NOMO-1 treated with DMSO at 0.1 percent for 48 hours (cell line): ENCODE measurements at regions not wholly inside any gene's neighbourhood (a gene's known extent, or its start where the extent isn't known, plus 50 kb on each side); places are given as distances from the start of the nearest gene placed in this dataset.

Experiments used
- DNase-seq: peaks from one replicate; lab custom pipeline; 2025; ENCODE audit not compliant: unreplicated experiment; lab: John Stamatoyannopoulos, UW

DNA sequence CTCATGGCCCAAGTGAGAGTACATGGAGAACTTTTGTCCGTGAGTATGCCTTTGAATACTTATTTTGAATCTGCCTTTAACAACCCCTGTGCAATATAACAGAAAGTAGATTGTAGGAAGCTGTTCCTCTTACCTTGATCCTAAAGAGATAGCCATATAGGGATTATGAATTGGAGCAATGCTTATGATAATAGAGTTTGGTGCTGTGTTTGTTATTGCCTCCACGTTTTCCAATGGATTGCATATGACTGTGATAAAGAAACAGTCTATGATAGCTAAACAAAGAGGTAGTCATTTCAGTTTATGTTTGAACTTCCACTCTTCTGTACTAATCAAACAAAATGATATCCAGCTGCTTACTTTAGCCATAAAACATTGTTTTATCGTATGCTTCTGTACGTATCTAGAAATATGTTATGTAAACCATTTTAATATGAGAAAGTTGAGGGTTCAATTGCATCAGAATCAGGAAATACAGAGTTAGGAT, 199.6 kb upstream of the RGMB start:
- DNase-seq = no peak

DNA sequence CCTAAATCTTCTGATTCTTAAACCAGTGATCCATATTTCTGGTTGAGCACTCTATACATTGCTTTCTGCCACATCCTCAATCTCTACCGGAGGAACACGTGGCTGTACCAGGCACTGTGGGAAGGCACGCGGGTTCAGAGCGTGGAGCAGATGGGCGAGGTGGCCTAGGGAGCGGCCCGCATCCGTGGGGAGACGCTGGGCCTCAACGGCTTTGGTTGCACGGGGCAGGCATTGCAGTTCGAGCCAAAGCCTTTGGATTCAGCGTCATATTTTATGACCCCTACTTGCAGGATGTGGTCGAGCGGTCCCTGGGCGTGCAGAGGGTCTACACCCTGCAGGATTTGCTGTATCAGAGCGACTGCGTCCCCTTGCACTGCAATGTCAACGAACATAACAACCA, 197.2 kb upstream of the RGMB start:
- no peak for DNase-seq

DNA sequence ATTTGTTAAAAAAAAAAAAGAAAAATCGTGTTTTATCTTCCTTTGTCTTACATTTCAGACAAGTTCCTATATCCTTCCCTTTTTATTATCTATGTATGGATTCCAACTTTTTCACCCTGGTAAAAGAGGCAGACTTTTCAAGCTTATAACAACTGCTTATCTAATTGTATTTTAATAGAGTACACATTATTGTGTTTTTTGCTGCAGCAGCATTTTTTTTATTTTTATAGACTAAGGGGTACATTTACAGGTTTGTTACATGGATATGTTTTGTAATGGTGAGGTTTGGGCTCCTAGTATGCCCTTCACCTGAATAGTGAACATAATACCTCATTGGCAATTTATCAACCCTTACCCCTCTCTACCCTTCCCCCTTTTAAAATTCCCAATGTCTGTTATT, 195.0 kb upstream of the RGMB start:
- no peak for DNase-seq

DNA sequence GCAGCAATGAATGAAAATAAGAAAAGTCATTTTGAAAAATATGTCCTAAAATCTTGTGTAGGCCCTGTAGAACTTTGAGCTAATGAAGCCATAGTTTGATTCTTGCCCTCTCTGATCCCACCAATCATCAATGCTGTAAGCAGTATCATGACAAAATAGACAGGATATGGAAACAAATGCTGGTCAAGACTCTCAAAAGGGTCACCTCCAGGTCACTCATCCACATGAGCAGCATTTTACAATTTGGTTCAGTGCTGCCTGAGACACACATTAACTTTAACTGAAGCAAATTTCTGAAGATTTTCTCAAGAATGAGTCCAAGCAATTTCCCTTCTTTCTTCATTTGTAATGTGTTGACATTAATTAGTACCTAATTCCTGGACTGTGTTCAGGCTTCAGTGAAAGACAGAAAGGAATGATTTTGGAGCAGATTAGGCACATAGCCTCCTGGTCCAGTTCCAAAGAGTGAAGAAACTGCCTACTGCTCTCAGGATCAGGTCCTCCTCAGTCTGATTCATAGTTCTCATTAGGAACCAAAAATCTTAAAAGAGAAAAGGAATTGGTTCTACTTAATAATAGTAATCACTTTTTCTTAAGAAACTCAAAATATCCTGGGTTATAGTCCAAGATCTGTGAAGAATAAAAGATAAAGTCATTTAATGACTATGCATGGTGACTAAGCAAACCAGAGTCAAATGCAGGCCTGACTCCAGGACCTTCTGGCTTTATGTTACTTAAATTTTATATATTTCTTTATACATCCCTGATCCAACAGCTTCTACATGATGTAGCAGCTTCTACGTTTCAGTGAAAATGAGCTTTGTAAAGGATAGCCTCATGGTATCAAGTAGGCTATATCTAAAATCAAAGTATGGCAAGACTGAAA, 192.1 kb upstream of the RGMB start:
- no peak for DNase-seq

DNA sequence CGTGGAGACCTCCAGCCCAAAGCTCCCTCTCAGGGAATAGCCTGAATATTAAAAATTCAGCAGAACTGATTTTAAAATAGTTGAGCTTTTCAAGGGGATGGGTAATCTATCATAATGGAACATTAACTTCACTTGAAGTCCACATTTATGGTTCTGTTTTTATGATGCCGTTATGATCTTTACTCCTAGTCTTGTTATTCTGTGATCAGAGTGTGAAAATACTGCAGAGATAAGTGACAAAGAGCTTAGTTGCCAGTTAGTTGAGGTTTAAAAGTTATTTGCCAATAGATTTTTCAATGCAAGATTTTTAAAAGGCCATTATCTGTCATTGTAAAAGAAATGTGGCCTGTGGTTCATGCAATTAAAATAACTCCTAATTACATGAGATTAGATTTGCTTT, 189.9 kb upstream of the RGMB start:
- DNase-seq = no peak

- no peak for DNase-seq
Measured at GRCh38 chr5:98585661-98586310, 187.7 kb upstream of the RGMB start.

DNA sequence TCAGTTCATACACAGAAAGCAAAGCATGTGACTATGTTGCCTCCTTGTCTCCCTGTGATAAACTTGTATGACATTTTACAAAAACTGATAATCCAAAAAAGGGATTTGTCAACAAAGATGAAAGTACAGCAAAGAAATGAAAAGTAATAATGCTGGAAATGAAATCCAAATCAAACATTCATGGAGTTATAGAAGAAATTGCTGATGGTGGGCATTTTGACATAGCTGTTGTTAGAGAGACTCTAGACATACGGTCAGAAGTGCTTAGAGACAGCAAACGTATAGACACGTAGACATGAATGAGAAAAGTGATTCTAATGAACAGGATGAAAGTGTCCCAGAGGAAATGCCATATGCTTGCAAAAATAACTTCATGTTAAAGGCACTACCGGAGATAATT, 186.9 kb upstream of the RGMB start:
- DNase-seq = no peak

- no peak for DNase-seq
Measured at GRCh38 chr5:98587166-98587565, 186.3 kb upstream of the RGMB start.

- DNase-seq = no peak
Measured at GRCh38 chr5:98588215-98588614, 185.2 kb upstream of the RGMB start.

DNA sequence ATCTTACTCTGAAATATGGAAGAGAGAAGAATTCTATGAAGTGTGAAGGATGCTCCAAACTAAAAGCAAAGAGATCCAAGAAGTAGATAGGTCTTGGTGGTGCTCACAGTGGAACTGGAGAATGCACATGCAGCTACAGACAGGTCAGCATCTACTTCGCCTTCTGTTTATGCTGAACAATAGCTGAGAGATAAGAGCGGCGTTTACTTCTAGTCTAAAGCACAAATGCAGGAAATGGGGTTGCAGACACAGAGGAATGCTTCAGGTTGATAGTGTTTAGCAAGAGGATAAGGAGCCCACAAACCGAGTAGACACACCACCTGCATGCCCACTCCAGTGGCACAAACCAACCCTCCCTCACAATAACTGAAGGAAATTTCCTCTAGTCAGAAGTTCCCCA, 180.0 kb upstream of the RGMB start:
- no peak for DNase-seq

DNA sequence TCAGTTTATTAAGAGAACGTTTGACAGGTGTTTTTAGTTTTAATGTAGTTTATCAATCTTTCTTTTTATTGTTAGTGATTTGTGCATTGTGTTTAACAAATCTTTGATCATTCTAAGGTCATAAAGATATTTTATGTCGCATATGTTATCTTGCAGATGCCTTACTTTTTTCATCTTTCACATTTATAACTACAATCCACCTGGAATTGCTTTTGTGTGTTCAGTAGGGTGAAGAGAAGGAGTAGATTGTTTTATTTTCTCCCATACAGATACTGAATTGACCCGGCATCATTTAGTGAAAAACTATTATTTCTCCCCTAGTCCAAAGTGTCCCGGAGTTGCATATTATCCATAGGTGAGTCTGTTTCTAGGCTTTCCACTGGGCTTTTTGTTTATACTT, 179.4 kb upstream of the RGMB start:
- DNase-seq = no peak

DNA sequence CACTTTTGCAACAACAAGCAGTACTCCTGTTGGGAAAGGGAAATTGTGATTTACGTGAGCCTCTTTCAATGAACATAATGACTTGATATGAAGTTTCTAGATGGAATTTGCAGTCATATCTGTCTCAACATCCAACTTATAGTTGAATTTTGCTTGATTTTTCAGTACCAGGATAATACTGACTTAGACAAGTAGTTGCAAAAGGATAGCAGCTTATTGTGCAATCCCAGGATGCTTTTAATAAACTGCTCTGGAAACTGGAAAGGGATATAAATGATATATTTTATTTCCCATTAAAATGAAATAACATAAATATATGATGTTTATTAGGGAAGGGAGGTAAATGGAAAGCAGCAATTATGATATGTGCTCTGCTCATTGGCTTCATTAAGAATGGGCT, 174.4 kb upstream of the RGMB start:
- no peak for DNase-seq

DNA sequence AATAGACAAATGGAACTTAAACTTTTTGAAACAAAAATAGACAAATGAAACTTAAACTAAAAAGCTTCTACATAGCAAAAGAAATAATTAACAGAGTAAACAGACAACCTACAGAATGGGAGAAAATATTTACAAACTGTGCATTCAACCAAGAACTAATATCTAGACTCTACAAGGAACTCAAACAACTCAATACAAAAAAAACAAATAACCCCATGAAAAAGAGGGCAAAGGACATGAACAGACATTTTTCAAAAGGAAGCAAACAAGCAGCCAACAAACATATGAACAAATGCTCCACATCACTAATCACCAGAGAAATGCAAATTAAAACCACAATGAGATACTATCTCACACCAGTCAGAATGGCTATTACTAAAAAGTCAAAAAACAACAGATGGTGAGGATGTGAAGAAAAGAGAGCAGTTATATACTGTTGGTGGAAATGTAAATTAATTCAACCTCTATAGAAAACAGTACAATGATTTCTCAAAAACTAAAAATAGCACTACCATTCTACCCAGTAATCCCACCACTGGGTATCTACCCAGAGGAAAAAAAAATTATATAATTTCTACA, 170.8 kb upstream of the RGMB start:
- no peak for DNase-seq

DNA sequence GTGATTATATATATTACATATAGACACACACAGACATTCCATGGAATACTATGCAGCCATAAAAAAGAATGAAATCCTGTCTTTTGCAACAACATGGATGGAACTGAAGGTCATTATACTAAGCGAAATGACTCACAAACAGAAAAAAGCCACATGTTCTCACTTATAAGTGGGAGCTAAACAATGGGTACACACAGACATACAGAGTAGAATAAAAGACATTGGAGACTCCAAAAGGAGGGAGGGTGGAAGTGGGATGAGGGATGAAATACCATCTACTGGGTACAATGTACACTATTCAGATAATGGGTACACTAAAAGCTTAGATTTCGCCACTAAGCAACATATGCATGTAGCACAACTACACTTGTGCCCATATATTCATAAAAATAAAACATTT, 170.0 kb upstream of the RGMB start:
- no peak for DNase-seq

GRCh38 chr5:98604301-98604700, 169.2 kb upstream of the RGMB start:
- no peak for DNase-seq

- DNase-seq = no peak
Measured at GRCh38 chr5:98604721-98605425, 168.6 kb upstream of the RGMB start.

DNA sequence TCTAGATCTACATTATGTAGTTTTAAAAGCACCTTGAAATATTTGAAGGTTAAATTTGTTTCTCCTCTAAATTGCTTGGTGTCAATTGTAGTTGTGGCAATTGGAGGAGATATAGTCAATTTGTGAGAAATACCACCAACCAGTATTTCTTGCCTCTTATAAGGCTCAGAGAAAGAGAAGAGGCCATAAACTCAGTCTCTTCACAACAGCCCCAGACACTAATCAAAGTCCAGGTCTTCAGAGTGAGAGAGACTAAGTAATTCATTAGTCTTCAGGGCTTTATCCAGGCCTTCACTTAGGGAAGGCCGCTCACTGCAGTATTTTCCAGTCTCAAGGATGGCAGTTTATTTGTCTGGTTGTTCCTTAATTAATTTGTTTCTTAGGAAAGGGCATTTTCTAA, 168.0 kb upstream of the RGMB start:
- no peak for DNase-seq

DNA sequence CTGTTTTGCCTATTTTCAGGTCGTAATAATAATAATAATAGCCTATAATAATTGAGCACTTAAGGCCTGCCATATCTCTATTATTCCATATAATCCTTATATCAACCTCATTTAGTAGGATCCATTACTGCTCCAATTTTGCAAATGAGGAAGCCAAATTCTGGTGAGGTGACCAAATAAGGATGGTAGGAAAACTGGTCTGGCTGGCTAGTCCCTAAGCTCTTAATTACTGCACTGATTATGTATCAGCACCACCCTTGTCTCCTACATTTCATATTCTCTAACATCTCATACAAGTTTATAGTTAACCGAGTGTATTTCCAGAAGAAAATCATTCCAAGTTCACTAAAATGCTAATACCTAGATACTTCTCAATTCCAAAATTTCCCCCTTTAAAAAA, 166.5 kb upstream of the RGMB start:
- DNase-seq = no peak

DNA sequence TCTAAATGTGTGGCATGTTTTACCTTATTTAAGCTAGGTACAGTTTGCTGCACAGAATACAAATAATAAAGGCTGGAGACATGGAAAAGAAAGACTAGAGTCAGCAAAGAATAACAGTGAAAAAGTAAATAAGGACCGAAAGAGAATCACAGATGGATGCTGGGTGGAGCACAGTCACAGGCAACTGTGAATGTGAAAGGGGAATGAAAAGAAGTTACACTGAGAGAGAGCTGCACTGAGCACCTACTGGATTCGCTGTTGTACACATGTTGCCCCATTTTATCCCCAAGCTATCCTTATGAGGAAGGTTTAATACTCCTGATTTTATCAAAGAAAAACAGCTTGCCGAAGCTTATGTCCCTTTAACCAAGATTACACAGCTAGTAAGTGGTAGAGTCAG, 165.4 kb upstream of the RGMB start:
- no peak for DNase-seq

DNA sequence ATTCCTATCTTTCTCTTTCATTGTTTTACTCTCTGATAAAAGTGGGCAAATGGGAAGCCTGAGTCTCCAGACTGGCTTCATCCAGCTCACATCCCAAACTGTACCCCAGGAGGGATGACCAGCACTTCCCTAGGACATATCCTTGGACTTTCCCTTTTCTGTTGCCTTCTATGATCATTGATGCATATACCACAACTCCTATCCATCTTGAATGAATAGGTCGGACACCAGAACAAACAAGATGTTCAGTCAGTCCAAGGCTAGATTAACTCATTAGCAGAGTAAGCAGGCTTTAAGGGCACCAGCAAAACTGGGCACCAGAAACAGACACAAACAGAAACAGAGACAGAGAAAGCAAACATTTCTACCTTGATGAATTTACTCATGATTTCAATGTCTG, 159.1 kb upstream of the RGMB start:
- no peak for DNase-seq

DNA sequence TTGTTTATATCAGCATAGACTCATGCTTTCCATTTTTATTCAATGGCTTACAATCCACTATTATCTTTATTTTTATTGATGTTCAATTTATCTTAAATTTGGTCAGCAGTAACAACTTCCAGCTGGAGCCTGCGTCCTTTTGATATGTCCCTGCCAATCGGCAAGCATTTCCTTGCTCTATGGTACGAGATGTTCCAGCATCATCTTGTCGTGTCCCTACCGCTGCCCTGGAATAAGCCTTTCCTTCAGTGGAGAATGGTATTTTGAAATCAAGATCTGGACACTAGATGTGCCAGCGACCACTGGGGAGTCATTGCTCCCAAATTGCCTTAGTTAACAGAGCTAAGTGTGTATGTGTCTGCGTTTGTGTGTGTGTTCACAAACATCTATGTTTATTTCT, 151.6 kb upstream of the RGMB start:
- DNase-seq = no peak
